Skeletal muscle satellite cell (primary cell): ENCODE measurements at regions not wholly inside any gene's neighbourhood (a gene's known extent, or its start where the extent isn't known, plus 50 kb on each side); places are given as distances from the start of the nearest gene placed in this dataset.

Experiments
- H3K27me3 ChIP-seq: 2 replicates; pipeline ENCODE4 v1.7.0; 2013; ENCODE audit warnings: low read length; ENCODE audit not compliant: control insufficient read depth, insufficient read depth
- H3K36me3 ChIP-seq: 2 replicates; pipeline ENCODE4 v1.7.0; 2013; ENCODE audit warnings: mild to moderate bottlenecking, control low read depth, low read length; ENCODE audit not compliant: insufficient read depth
- H3K4me1 ChIP-seq: 2 replicates; pipeline ENCODE4 v1.7.0; 2013; ENCODE audit warnings: low read length; ENCODE audit not compliant: control insufficient read depth, insufficient read depth
- H3K4me2 ChIP-seq: 2 replicates; pipeline ENCODE4 v1.7.0; 2013; ENCODE audit warnings: mild to moderate bottlenecking, low read length
- H3K4me3 ChIP-seq: 2 replicates; pipeline ENCODE4 v1.7.0; 2013; ENCODE audit warnings: low read length
- H3K9ac ChIP-seq: 2 replicates; pipeline ENCODE4 v1.7.0; 2013; ENCODE audit warnings: mild to moderate bottlenecking, low read depth, low read length, moderate library complexity
- H3K9me3 ChIP-seq: replicated peaks from 2 replicates; pipeline ENCODE4 v1.7.0; 2013; ENCODE audit warnings: mild to moderate bottlenecking, control low read depth, low read length

DNA sequence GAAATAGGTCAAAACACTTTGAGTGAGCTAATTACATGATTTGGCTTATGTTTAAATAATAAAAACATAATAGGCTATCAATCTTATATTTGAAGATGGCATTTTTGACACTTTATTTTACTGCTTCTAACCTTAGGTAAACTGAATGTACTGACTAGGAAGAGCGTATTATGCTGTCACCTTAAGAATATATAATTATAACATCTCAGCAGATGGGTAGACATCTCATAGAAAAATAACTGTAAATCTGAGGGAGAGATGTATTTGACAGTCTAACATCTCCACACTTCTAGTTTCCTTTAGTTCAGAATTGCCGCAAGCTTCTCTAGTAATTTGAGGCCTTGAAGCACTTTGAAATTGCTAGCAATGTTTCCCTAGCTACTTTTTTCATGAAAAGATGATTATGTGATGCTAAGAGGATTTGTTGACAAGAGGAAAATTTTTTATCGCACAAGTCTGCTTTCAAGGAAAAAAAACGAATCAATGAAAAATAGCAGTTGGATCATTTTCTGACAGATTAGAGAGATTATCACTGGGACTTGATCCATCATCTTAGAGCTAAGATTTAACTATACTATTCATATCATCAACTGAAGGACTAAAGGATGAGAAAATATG lies 238.2 kb upstream of the NAALADL2 start:
- Histone ChIP-seq H3K27me3 (no peaks in the 10 kb centered on the region), H3K36me3 (no peaks in the 10 kb centered on the region), H3K4me2 (no peak overlapping the region), H3K9ac (no peak overlapping the region), H3K9me3 (no peaks in the 10 kb centered on the region), H3K4me3 (no peak overlapping the region), H3K4me1 (no peaks in the 10 kb centered on the region)

DNA sequence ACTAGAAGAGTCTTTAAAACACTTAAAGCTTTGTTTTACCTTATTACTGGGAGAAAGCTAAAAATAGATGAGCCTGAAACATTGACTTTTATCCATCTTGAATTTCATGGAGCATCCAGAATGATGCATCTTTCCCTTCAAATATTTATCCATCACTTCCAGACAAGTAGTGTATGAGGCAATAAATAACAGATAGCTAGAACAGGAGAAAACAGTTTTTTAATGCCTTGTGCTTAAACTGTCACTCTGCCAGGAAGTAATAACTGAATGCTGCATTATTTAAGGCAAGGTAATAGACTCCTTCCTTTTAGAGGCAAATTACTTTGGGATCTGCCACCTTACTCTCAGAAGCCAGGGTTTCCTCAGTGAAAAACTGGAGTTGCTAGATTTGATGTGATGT lies 225.8 kb upstream of the NAALADL2 start:
- Histone ChIP-seq H3K36me3 (no peaks in the 10 kb centered on the region), H3K27me3 (no peaks in the 10 kb centered on the region), H3K4me1 (no peaks in the 10 kb centered on the region), H3K4me2 (no peak overlapping the region), H3K4me3 (no peak overlapping the region), H3K9ac (no peak overlapping the region), H3K9me3 (no peaks in the 10 kb centered on the region)

DNA sequence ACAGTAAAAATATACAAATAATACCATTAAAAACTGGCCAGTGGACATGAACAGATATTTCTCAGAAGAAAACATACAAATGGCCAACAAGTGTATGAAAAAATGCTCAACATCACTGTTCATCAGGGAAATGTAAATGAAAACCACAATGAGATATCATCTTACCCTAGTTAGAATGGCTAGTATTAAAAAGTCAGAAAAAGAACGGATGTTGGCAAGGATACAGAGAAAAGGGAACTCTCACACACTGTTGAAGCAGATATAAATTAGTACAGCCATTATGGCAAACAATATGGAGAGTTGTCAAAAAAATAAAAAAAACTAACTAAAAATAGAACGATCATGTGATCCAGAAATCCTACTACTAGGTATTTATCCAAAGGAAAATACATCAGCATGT lies 222.7 kb upstream of the NAALADL2 start:
- Histone ChIP-seq H3K9me3 (no peaks in the 10 kb centered on the region), H3K9ac (no peak overlapping the region), H3K36me3 (no peaks in the 10 kb centered on the region), H3K27me3 (no peaks in the 10 kb centered on the region), H3K4me3 (no peak overlapping the region), H3K4me1 (no peaks in the 10 kb centered on the region), H3K4me2 (no peak overlapping the region)

DNA sequence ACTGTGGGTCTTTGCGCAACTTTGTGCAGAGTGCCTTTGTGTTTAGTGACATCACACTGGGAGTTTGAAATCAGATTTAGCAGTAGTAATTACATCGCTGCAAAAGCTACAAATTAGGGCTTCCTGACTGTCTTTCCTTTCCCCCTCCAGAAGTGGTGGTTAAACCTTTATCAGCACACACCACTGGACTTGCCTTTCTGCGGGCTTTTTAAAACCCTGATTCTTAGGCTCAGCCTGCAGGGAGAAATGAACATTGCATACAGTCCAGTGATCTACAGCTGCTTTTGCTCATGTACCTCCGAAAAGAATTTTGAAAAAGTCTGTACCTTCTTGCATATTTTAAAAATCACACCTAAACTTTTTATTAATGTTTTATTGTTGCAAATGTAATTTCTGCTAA lies 219.7 kb upstream of the NAALADL2 start:
- no peaks in the 10 kb centered on the region for H3K4me1 ChIP-seq
- H3K9me3 ChIP-seq = no peaks in the 10 kb centered on the region
- no peak overlapping the region for H3K4me2 ChIP-seq
- H3K27me3 ChIP-seq = no peaks in the 10 kb centered on the region
- H3K36me3 ChIP-seq = no peaks in the 10 kb centered on the region
- H3K4me3 ChIP-seq = no peak overlapping the region
- no peak overlapping the region for H3K9ac ChIP-seq

GRCh38 chr3:174639970-174640369 lies 219.2 kb upstream of the NAALADL2 start:
- Histone ChIP-seq H3K36me3 (no peaks in the 10 kb centered on the region), H3K9me3 (no peaks in the 10 kb centered on the region), H3K9ac (no peak overlapping the region), H3K4me2 (no peak overlapping the region), H3K4me1 (no peaks in the 10 kb centered on the region), H3K4me3 (no peak overlapping the region), H3K27me3 (no peaks in the 10 kb centered on the region)

DNA sequence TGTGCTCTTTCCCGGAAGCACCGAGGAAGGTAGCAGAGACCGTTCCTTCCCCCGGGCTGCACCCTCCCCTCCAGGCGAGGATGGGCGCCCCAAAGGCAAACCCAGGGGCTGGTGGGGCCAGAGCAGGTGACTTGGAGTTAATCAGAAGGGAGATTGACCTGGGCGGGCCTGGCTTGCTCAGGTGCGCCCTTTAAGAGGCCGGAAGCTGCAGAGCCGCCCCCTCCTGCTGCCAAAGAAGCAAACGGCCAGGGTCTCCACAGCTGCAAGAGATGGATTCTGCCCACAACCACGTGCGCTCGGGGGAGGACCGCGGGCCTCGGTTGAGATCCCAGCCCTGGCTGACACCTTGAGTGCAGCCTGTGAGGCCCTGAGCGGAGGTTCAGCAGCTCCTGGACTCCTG lies 218.2 kb upstream of the NAALADL2 start:
- no peak overlapping the region for H3K4me3 ChIP-seq
- H3K9ac ChIP-seq = no peak overlapping the region
- no peaks in the 10 kb centered on the region for H3K4me1 ChIP-seq
- no peak overlapping the region for H3K4me2 ChIP-seq
- no peaks in the 10 kb centered on the region for H3K27me3 ChIP-seq
- no peaks in the 10 kb centered on the region for H3K36me3 ChIP-seq
- no peaks in the 10 kb centered on the region for H3K9me3 ChIP-seq

- no peaks in the 10 kb centered on the region for H3K4me1 ChIP-seq
- no peak overlapping the region for H3K4me2 ChIP-seq
- H3K36me3 ChIP-seq = no peaks in the 10 kb centered on the region
- no peak overlapping the region for H3K4me3 ChIP-seq
- no peaks in the 10 kb centered on the region for H3K9me3 ChIP-seq
- H3K9ac ChIP-seq = no peak overlapping the region
- no peaks in the 10 kb centered on the region for H3K27me3 ChIP-seq
These were observed 214.8 kb upstream of the NAALADL2 start for GRCh38 chr3:174644287-174644686.

- Histone ChIP-seq H3K27me3 (no peaks in the 10 kb centered on the region), H3K4me2 (no peak overlapping the region), H3K9me3 (no peaks in the 10 kb centered on the region), H3K36me3 (no peaks in the 10 kb centered on the region), H3K9ac (no peak overlapping the region), H3K4me1 (no peaks in the 10 kb centered on the region), H3K4me3 (no peak overlapping the region)
These were observed 207.2 kb upstream of the NAALADL2 start for GRCh38 chr3:174651951-174652350.

GRCh38 chr3:174659511-174659910 lies 199.6 kb upstream of the NAALADL2 start:
- no peak overlapping the region for H3K4me2 ChIP-seq
- no peak overlapping the region for H3K9ac ChIP-seq
- H3K27me3 ChIP-seq = no peaks in the 10 kb centered on the region
- H3K4me1 ChIP-seq = no peaks in the 10 kb centered on the region
- no peak overlapping the region for H3K4me3 ChIP-seq
- H3K36me3 ChIP-seq = no peaks in the 10 kb centered on the region
- no peaks in the 10 kb centered on the region for H3K9me3 ChIP-seq

GRCh38 chr3:174662653-174663052 lies 196.5 kb upstream of the NAALADL2 start:
- Histone ChIP-seq H3K27me3 (no peaks in the 10 kb centered on the region), H3K4me1 (no peaks in the 10 kb centered on the region), H3K4me3 (no peak overlapping the region), H3K4me2 (no peak overlapping the region), H3K36me3 (no peaks in the 10 kb centered on the region), H3K9me3 (no peaks in the 10 kb centered on the region), H3K9ac (no peak overlapping the region)

- H3K27me3 ChIP-seq = no peaks in the 10 kb centered on the region
- H3K4me3 ChIP-seq = no peak overlapping the region
- H3K9ac ChIP-seq = no peak overlapping the region
- H3K4me1 ChIP-seq = no peaks in the 10 kb centered on the region
- H3K36me3 ChIP-seq = no peaks in the 10 kb centered on the region
- no peaks in the 10 kb centered on the region for H3K9me3 ChIP-seq
- H3K4me2 ChIP-seq = no peak overlapping the region
These were observed 191.7 kb upstream of the NAALADL2 start for GRCh38 chr3:174667386-174667785.

- H3K4me3 ChIP-seq = no peak overlapping the region
- H3K36me3 ChIP-seq = no peaks in the 10 kb centered on the region
- no peaks in the 10 kb centered on the region for H3K9me3 ChIP-seq
- H3K27me3 ChIP-seq = no peaks in the 10 kb centered on the region
- no peak overlapping the region for H3K4me2 ChIP-seq
- H3K9ac ChIP-seq = no peak overlapping the region
- no peaks in the 10 kb centered on the region for H3K4me1 ChIP-seq
These were observed 183.7 kb upstream of the NAALADL2 start for GRCh38 chr3:174675406-174675805.
